BJ (cell line): ENCODE measurements at regions not wholly inside any gene's neighbourhood (a gene's known extent, or its start where the extent isn't known, plus 50 kb on each side); places are given as distances from the start of the nearest gene placed in this dataset.

Experiments used
- CTCF ChIA-PET: fragments of 350-600 bp; formaldehyde crosslinking; extraction: SDS; loops from one replicate; lab custom pipeline; 2021; ENCODE audit warnings: antibody characterized with exemption, inconsistent platforms; lab: Yijun Ruan, JAX
- POLR2A ChIA-PET: fragments of 300-600 bp; sonication (Branson Sonifier 250); formaldehyde crosslinking; extraction: SDS; loops from one replicate; lab custom pipeline; 2021; ENCODE audit warnings: antibody characterized with exemption; lab: Charles Lee
- DNase-seq: peaks from one replicate; pipeline ENCODE4 v3.0.0-alpha.2; 2011; ENCODE audit warnings: low read depth
- H3K27me3 ChIP-seq: 2 replicates; pipeline ENCODE4 v1.6.0; 2011; ENCODE audit warnings: low read length; ENCODE audit not compliant: control insufficient read depth, insufficient read depth
- H3K36me3 ChIP-seq: 2 replicates; pipeline ENCODE4 v1.5.1; 2011; ENCODE audit warnings: low read length; ENCODE audit not compliant: control insufficient read depth, insufficient read depth
- H3K4me3 ChIP-seq: 2 replicates; pipeline ENCODE4 v1.5.1; 2011; ENCODE audit warnings: low read depth, mild to moderate bottlenecking, control low read depth, low read length
- CTCF ChIP-seq: IDR thresholded peaks from 2 replicates; pipeline ENCODE4 v1.5.1; 2011; ENCODE audit warnings: low read depth, mild to moderate bottlenecking, control low read depth, inconsistent platforms, low read length, moderate library complexity; ENCODE audit not compliant: insufficient read depth

GRCh38 chr10:128487517-128487916 lies 361.3 kb upstream of the MKI67 start:
- ChIA-PET CTCF (no interaction called here), POLR2A (no interaction called here)
- TF ChIP-seq CTCF = no peak
- no peaks in the 10 kb centered on the region for H3K36me3 ChIP-seq
- no peak overlapping the region for H3K4me3 ChIP-seq
- no peak for DNase-seq
- H3K27me3 ChIP-seq = no peaks in the 10 kb centered on the region

GRCh38 chr10:128489324-128490247 lies 363.4 kb upstream of the MKI67 start:
- no peak for TF ChIP-seq CTCF
- Histone ChIP-seq H3K4me3 (no peak overlapping the region), H3K36me3 (no peaks in the 10 kb centered on the region), H3K27me3 (no peaks in the 10 kb centered on the region)
- CTCF ChIA-PET = no interaction called here
- DNase-seq = no peak
- POLR2A ChIA-PET = no interaction called here

- CTCF ChIA-PET = no interaction called here
- DNase-seq = no peak
- Histone ChIP-seq H3K27me3 (no peaks in the 10 kb centered on the region), H3K36me3 (no peaks in the 10 kb centered on the region), H3K4me3 (no peak overlapping the region)
- no peak for TF ChIP-seq CTCF
- POLR2A ChIA-PET = no interaction called here
Observed at GRCh38 chr10:128491686-128492085, 365.5 kb upstream of the MKI67 start.

GRCh38 chr10:128493811-128494210 lies 367.6 kb upstream of the MKI67 start:
- POLR2A ChIA-PET = no interaction called here

GRCh38 chr10:128494665-128495064 lies 368.4 kb upstream of the MKI67 start:
- ChIA-PET POLR2A (no interaction called here), CTCF (no interaction called here)
- no peak overlapping the region for H3K4me3 ChIP-seq
- no peaks in the 10 kb centered on the region for H3K27me3 ChIP-seq
- no peak for TF ChIP-seq CTCF
- no peaks in the 10 kb centered on the region for H3K36me3 ChIP-seq
- no peak for DNase-seq

More at GRCh38 chr10:128493811-128494210, 367.6 kb upstream of the MKI67 start:
- no peak for DNase-seq
- TF ChIP-seq CTCF = no peak
- CTCF ChIA-PET = interaction anchor here (1.2 kb wide), 1 partner anchor 1477 kb away, joined by 3 read pairs; no protein-coding TSS in a partner anchor
- H3K4me3 ChIP-seq = no peak overlapping the region
- H3K27me3 ChIP-seq = no peaks in the 10 kb centered on the region
- H3K36me3 ChIP-seq = no peaks in the 10 kb centered on the region
